ENCODE measurements at regions not wholly inside any gene's neighbourhood (a gene's known extent, or its start where the extent isn't known, plus 50 kb on each side); places are given as distances from the start of the nearest gene placed in this dataset.

GRCh38 chr2:173446722-173447121, 92.0 kb downstream of the CDCA7 start:
- TF ChIP-seq, protein P1, sequence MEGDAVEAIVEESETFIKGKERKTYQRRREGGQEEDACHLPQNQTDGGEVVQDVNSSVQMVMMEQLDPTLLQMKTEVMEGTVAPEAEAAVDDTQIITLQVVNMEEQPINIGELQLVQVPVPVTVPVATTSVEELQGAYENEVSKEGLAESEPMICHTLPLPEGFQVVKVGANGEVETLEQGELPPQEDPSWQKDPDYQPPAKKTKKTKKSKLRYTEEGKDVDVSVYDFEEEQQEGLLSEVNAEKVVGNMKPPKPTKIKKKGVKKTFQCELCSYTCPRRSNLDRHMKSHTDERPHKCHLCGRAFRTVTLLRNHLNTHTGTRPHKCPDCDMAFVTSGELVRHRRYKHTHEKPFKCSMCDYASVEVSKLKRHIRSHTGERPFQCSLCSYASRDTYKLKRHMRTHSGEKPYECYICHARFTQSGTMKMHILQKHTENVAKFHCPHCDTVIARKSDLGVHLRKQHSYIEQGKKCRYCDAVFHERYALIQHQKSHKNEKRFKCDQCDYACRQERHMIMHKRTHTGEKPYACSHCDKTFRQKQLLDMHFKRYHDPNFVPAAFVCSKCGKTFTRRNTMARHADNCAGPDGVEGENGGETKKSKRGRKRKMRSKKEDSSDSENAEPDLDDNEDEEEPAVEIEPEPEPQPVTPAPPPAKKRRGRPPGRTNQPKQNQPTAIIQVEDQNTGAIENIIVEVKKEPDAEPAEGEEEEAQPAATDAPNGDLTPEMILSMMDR (conservative IDR thresholded peaks at IDR 0.05; ENCODE audit: low read depth, low read length) = no peak
- TF ChIP-seq EZH2 (IDR thresholded peaks at IDR 0.05; ENCODE audit: low read length, unreplicated experiment) = no peak

All from PC-3 (cell line).